NB4 (cell line): ENCODE measurements at regions not wholly inside any gene's neighbourhood (a gene's known extent, or its start where the extent isn't known, plus 50 kb on each side); places are given as distances from the start of the nearest gene placed in this dataset.

Experiments
- DNase-seq: peaks from one replicate; pipeline ENCODE4 v3.0.0; 2010; ENCODE audit warnings: low read depth
- H3K4me3 ChIP-seq: one replicate; pipeline ENCODE4 v1.5.1; 2011; ENCODE audit warnings: mild to moderate bottlenecking, low read depth, low read length, moderate library complexity
- MYC ChIP-seq: IDR thresholded peaks from 2 replicates; pipeline ENCODE4 v1.6.1; 2011; ENCODE audit warnings: low read depth, low read length
- POLR2A ChIP-seq: IDR thresholded peaks from 2 replicates; pipeline ENCODE4 v1.6.1; 2011; ENCODE audit warnings: mild to moderate bottlenecking; ENCODE audit not compliant: insufficient read length; ENCODE audit errors: extremely low read depth
- TF ChIP-seq, protein P1 (sequence below): IDR thresholded peaks from 2 replicates; pipeline ENCODE4 v1.6.1; 2011; ENCODE audit warnings: low read depth, low read length
- TF ChIP-seq, protein P2 (sequence below): IDR thresholded peaks from one replicate; pipeline ENCODE4 v1.5.1; 2012; ENCODE audit warnings: low read depth, low read length

DNA sequence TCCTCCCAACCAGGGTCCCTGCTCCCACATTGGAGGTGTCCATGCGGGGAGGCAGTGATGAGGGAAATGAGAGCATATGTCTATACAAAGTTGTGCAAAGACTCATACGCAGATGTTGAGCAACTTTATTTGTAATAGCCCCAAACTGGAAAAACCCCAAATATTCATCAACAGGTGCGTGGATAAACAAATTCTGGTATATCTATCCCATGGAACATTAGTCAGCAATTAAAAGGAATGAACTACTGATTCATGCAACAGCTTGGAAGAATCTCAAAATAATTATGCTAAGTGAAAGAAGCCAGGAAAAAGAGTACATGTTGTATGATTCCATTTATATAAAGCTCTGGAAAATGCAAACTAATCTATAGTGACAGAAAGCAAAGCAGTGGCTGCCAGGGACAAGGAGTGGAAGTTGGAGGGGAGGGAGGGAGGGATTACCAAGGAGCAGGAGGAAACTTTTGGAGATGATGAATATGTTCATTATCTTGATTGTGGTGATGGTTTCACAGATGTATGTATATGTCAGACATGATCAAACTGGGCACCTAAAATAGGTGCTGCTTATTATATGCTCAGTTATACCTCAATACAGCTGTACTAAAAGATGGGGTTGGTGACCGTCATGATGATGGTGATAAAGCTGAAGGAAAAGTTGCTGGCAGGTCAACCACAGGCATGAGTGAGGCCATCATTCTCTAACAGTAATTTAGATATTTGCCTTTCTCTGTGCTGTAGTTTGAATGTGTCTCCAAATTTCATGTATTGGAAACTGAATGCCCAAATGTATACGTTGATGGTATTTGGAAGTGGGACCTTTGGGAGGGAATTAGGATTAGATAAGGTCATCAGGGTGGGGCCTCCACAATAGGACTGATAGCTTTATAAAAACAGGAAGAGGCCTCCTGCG, 270.9 kb downstream of the CYP26B1 start:
- no peak overlapping the region for H3K4me3 ChIP-seq
- TF ChIP-seq, protein P1, sequence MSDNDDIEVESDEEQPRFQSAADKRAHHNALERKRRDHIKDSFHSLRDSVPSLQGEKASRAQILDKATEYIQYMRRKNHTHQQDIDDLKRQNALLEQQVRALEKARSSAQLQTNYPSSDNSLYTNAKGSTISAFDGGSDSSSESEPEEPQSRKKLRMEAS: no peak
- no peak for TF ChIP-seq MYC
- TF ChIP-seq, protein P2, sequence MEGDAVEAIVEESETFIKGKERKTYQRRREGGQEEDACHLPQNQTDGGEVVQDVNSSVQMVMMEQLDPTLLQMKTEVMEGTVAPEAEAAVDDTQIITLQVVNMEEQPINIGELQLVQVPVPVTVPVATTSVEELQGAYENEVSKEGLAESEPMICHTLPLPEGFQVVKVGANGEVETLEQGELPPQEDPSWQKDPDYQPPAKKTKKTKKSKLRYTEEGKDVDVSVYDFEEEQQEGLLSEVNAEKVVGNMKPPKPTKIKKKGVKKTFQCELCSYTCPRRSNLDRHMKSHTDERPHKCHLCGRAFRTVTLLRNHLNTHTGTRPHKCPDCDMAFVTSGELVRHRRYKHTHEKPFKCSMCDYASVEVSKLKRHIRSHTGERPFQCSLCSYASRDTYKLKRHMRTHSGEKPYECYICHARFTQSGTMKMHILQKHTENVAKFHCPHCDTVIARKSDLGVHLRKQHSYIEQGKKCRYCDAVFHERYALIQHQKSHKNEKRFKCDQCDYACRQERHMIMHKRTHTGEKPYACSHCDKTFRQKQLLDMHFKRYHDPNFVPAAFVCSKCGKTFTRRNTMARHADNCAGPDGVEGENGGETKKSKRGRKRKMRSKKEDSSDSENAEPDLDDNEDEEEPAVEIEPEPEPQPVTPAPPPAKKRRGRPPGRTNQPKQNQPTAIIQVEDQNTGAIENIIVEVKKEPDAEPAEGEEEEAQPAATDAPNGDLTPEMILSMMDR: no peak
- DNase-seq: no peak

DNA sequence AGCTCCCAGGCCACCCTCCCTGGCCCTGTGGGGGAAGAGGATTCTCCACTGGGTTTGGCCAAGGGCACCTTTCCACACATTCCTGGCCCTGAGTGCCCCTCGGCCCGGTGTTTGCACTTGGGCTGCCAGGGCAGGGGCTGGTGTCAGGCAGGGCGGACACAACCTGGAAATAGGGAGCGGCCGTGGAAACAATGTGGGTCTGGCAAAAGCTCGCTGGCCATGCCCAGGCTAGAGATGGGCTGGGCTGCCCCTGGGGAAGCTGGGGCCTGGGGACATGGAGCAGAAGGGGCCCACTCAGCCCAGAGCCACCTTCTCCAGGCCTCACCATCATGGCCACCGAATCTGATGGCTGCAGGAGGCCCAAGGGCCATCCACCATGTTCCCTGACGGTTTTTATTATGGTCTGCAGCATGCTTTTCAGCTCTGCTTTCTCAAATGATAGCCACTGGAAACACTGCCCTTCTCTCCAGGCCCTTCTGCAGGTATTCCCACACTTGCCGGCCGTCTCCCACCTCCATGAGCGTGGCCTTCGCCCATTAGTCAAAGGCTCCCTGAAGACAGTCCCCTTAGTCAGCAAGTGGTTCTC, 275.1 kb downstream of the CYP26B1 start:
- no peak overlapping the region for H3K4me3 ChIP-seq
- TF ChIP-seq, protein P2: no peak
- TF ChIP-seq POLR2A (no peak), MYC (no peak)
- TF ChIP-seq, protein P1: no peak
- DNase-seq: no peak

DNA sequence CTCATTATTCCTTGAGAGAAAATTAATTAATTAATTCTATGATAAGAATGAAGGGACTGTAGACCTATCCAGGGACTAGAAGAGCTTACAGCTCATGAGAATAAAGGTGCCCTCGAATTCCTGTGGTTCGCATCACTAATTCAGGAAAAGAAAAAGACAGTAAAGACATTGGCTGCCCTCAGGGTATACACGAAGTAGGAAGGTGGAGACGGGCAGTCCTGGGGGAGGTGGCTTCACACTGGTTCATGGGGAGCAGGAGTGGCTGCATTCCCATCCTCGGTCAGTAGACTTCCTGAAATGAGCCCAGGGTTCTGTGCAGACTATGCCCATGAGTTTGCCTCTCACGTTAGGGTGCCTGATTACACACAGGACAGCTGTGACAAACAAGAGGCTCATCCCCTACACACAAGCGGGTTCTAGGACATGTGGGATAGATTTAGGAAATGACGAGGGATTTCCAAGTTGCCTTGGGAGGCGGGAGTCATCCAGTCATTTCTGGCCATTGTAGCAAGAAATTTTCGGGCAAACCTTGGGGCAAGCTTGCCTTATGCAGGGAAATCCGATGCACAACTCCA, 282.2 kb downstream of the CYP26B1 start:
- TF ChIP-seq, protein P2: no peak
- no peak for TF ChIP-seq POLR2A
- TF ChIP-seq, protein P1: no peak
- TF ChIP-seq MYC: no peak
- DNase-seq: no peak
- no peak overlapping the region for H3K4me3 ChIP-seq

DNA sequence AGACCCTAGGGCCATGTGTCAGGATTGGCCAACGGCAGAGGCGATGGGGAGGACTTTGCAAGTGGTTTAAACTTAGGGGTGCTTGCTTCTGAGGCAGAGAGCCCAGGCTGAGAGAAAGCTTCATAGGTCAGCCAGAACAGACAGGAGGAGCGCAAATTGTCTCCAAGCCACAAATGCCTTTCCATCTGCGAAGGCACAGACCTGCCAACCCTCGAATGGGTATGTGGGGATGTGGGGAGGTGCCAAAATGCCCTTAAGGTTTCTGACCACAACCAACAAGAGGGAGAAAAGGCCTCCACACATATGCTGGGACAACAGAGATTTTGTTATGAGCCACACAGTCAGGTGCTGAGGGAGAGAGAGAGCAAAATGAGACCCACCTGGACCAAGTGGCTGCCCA, 283.6 kb downstream of the CYP26B1 start:
- DNase-seq: no peak
- no peak overlapping the region for H3K4me3 ChIP-seq
- TF ChIP-seq, protein P2: no peak
- TF ChIP-seq POLR2A: no peak
- no peak for TF ChIP-seq MYC
- TF ChIP-seq, protein P1: no peak

DNA sequence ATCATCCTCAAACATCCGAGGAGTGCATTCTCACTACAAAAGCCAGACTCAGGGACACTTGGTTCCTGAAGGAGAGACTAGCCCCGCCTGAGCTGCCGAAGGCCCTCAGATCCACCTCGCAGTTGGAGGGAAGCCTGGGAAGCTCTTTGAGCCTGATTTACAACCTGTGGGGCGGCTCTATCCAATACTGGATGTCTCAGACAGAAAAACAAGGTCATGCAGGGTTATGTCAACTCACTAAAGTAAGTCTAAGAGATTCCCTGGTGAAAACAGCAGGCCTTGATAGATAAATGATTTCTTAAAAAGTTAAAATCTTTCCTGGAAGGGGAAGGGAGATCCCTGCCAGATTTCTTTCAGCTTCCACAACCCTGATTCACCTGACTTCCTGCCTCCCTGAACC, 284.3 kb downstream of the CYP26B1 start:
- DNase-seq: no peak
- TF ChIP-seq, protein P1: no peak
- TF ChIP-seq MYC: no peak
- TF ChIP-seq, protein P2: no peak
- H3K4me3 ChIP-seq: no peak overlapping the region
